GM21576 (cell line): ENCODE measurements at regions not wholly inside any gene's neighbourhood (a gene's known extent, or its start where the extent isn't known, plus 50 kb on each side); places are given as distances from the start of the nearest gene placed in this dataset.
"Not testable (repeated sequence)": the region's sequence is repeated elsewhere in the genome, so short reads cannot be mapped to it uniquely, and the experiment has no call there.

Experiments
- ATAC-seq: cut with Tn5 transposase; IDR thresholded peaks from one replicate; pipeline ENCODE4 v1.9.1; 2021; ENCODE audit warnings: mild to moderate bottlenecking, moderate library complexity; ENCODE audit not compliant: unreplicated experiment

GRCh38 chr12:24522736-24523135 is 426.2 kb downstream of the BCAT1 start:
- ATAC-seq = no peak

- no peak for ATAC-seq
These were observed 429.1 kb downstream of the BCAT1 start for GRCh38 chr12:24519759-24520158.

DNA sequence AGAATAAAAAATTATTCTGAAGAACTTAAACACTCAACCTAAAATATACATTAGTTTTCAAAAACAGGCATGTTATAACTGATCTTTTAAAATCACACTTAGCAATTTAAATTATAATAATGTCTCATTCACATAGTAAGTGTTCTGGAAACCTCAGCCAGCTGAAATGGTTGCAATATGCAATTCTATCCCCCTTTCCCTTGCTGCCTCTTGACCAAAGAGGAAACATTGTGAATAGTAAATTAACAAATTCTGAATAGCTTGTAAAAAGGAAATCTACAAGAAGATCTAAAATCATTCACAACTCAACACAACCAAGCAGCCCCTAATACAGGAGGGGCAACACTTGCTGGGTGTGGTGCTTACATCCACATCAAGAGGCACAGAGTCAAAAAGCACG is 431.9 kb downstream of the BCAT1 start:
- no peak for ATAC-seq

DNA sequence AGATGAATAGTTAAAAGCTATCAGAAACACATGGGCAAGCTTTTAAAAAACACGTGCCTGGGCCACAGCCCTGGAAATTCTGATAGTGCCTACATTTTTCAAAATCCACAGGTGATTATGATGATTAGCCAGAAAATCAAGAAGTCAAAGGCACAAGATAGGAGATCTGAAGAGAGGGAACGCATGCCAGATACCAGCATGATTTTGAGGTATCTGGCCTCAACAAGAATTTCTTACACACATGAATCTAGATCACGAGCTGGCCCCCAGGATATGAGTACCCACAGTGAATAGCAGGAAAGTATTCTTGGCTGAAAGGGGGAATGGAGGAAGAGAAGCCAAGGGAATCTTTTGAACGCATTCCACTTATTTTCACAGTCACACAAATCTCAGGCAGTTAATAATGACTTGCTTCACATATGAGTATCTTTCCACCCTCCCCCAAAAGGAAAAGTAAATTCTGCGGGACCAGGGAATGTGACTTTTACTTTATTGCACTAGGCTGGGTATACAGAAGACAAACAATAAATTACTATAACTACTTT is 438.2 kb downstream of the BCAT1 start:
- no peak for ATAC-seq

DNA sequence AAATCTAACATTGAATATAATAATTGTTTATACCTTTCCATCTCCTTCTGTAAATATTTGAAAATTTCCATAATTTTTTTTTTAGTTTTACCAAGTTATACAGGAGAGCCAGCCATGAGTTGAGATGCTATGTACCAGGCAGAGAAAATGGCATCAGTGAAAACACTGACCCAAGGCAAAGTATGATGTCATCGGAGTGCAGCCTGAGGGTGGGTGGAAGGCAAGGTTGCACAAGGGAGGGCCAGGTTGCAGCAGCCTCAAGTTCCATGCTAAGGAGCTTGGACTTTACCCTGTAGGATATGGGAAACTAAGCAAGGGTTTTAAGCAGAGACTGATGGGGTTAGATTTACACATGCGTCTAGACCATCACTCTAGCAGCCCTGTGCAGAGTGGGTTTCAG is 441.1 kb downstream of the BCAT1 start:
- ATAC-seq = no peak

GRCh38 chr12:24505366-24506015 is 443.4 kb downstream of the BCAT1 start:
- ATAC-seq = no peak

DNA sequence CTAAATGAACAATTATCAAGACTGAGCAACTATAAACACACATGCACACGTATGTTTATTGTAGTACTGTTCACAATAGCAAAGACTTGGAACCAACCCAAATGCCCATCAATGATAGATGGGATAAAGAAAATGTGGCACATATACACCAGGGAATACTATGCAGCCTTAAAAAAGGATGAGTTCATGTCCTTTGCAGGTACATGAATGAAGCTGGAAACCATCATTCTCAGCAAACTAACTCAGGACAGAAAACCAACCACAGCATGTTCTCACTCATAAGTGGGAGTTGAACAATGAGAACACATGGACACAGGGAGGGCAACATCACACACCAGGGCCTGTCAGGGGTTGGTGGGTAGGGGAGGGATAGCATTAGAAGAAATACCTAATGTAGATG is 445.4 kb downstream of the BCAT1 start:
- ATAC-seq = not testable (repeated sequence)

DNA sequence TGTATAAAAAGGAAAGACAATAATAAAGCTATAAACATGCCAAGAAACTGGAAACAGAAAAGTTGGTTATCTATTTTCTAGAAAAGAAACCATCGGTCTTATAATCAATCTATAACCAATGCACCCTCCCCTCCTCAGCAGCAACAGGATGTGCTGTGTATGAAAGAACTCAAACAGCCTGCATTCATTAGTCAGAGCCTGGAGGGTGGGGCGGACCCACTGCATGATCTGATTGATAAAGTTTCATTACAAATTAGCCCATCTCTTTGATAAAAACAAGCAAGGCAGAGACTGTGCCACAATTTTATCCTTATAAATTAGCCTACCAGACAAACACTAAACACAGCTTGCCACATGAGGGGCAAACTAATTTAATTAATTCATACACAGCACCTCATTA is 448.1 kb downstream of the BCAT1 start:
- no peak for ATAC-seq

GRCh38 chr12:24500421-24500820 is 448.5 kb downstream of the BCAT1 start:
- no peak for ATAC-seq

DNA sequence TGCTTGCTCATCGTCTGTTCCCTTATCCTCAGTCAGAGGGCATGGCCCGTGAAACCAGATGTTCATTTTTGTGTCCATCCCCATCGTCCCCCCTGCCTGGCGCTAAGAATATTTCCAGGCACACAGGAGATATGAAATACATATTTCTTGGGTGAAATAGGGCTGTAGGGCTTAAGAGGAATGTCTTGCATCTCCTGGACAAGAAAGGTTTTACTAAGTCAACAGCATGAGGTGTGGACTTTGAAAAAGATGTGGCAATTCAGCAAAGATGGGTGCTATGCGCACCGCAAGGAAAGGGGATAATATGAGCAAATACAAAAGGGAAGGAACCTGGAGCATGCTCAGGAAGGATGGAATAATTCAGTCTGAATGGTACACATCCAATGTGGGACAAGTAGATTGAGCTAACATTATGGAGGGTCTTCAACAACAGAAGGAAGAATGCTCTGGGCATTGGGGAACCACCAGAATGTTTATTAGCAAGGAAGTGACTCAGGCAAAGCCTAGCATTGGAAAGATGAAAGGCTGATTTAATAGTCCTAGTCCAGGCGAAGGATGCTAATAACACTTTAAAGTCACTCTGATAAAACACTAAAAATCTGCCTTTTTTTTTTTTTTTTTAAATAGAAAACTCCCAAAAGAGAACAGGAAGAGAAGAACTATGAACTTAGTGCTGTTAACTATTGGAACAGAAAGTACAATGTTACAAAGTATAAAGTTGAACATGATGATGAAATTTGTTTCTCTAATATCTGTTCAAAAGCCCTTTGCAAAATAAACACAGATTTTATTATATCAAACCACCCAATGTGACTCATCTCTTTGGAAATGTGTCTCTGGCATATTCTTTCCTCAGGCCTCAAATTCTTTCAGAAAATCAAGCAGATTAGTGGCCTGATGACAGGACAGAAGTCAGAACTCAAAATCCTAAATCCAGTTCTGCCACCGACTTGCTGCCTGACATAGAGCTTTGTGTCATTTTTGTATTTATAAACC is 449.5 kb downstream of the BCAT1 start:
- ATAC-seq = no peak

GRCh38 chr12:24496755-24497154 is 452.1 kb downstream of the BCAT1 start:
- no peak for ATAC-seq

GRCh38 chr12:24494401-24494800 is 454.5 kb downstream of the BCAT1 start:
- no peak for ATAC-seq

GRCh38 chr12:24491968-24492367 is 456.9 kb downstream of the BCAT1 start:
- no peak for ATAC-seq

DNA sequence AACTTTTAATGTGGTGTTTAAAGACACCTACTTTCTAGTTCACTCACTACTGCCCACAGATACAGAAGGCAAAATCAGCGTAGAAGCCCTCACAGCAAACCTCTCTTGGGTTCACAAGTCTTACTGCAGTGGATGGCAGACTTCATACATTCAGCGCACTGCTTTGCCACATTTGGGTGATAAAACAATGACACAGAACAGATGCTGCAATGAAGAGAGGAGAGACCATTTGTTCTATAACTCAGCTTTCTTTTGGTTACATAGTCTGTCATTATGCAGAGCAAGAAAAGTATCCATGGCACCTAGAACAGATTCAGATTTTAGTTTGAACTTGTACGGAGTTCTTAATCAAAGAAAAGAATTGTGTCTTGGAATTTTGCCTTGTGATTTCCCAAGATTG is 459.0 kb downstream of the BCAT1 start:
- ATAC-seq = no peak

DNA sequence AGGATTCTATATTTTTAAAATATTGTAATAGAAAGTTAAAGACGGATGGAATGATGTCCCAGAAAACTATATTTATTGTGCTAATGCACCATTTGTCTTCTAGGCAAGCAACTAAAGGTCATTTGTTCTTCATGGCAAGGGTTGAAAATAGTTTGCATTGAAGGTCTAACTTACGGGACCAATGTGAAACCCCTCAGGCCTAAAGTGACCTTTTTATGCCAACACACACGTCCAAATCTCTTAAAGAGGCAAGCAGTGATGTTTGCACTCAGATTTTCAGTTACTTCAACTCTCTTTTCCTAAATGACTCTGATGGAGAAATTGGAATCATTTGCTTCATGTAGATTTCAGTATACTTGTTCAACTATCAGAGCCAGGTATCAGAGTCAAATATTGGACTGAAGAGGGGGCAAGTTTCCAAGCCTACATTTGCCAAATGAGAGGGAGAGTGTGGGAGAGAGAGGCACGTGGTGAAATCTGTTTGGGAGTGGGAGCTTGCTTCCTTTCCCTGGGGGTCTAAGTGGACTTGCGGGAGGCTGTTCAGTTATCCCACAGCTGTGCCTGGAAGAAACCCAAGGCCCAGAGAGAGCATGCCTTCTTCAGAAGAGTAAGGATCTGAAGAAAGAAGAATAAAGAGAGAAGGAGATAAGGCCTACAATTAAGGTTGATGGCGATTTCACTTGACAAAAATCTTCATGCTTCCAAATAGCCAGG is 459.8 kb downstream of the BCAT1 start:
- no peak for ATAC-seq

- ATAC-seq = no peak
These were observed 460.8 kb downstream of the BCAT1 start for GRCh38 chr12:24488091-24488596.

DNA sequence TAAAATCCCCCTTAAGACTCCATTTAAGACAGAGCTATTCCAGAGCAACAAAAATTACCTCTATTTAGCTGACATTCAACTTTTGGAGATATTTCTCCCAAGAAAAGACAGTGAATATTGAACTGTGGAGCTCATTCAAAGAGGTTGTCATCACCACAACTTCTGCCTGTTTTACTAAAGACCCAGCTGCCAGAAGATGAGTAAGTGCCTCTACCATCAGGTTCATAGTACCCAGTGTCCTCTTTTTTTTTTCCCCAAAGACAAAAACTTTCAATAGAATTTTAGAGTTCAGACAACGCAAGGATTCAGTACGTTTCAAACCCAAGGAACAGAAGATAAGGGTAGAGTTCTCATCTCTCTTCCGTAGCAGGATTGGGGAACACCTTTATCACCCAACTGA is 461.3 kb downstream of the BCAT1 start:
- ATAC-seq = no peak

DNA sequence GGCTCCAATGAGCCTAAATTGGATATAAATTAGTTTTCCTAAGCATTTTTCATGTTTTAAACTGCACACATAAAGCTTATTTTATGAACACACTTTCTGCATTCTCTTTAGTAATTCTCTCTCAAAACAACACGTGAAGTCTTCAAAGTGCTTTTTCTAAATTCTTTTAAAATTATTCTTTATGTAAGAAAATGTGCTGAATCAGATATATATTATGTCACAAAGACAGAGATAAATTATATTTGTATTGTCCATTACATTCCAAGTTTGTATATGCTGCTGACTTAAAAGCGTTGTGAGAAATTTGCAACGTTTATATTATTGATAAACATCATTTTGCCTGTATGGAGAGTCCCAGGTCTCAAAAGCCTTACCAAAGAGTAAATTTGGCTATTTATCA is 465.2 kb downstream of the BCAT1 start:
- no peak for ATAC-seq

DNA sequence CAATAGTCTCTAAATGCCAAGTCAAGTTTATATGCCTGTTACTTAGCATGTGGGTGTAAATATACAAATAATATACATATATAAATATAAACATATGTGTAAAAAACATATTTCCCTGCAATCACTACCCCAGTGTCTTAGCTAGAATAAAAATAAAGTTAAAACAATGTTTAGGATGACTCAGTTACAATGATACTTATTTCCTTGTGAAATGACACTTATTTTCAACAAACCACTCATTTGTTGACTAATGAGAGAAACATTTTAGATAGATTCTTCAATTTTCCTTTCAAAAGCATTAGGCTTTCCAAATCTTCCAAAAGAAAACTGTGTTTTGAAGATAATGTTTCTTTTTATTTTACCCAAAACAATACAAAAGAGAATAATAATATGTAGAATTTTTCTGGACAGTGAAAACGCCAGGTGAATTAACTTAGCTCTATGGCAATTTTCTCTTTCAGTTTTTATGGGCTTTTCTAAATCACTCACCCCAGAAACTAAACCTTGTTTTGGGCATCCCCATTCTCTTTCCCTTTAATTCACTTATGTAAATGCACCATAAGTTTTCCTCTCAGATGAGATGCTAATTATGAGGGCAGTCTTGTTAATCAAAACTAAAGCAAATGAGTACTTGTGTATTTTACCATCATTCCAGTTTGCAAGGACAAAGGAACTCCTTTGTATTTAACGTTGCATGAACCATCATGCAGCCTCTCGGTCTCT is 465.9 kb downstream of the BCAT1 start:
- no peak for ATAC-seq

- no peak for ATAC-seq
These were observed 466.9 kb downstream of the BCAT1 start for GRCh38 chr12:24482044-24482443.
